Stomach (tissue), 4 donors: ENCODE measurements at regions not wholly inside any gene's neighbourhood (a gene's known extent, or its start where the extent isn't known, plus 50 kb on each side); places are given as distances from the start of the nearest gene placed in this dataset.

ENCODE experiments used
- CTCF ChIP-seq, 7 experiments: fragments of 450-650 bp in 4 of 7; fragments of 200-600 bp in 3 of 7; sonication (generic) in 3 of 7; IDR thresholded peaks; one replicate each; pipeline ENCODE4 v1.5.1; 2016 to 2019; ENCODE audit warnings: antibody characterized with exemption in 7 of 7, control low read depth in 2 of 7, mild to moderate bottlenecking in 1 of 7
- POLR2A ChIP-seq, 4 donors: fragments of 450-650 bp; IDR thresholded peaks; one replicate each; pipeline ENCODE4 v1.6.1; 2016; ENCODE audit warnings: antibody characterized with exemption in 4 of 4, control low read depth in 2 of 4, mild to moderate bottlenecking in 1 of 4, moderate library complexity in 1 of 4

GRCh38 chr13:111955412-111956065 is 111.4 kb upstream of the SOX1 start:
- TF ChIP-seq CTCF (IDR thresholded peaks at IDR 0.05) (no peak), POLR2A (IDR thresholded peaks at IDR 0.05) (no peak)
